ENCODE measurements at regions not wholly inside any gene's neighbourhood (a gene's known extent, or its start where the extent isn't known, plus 50 kb on each side); places are given as distances from the start of the nearest gene placed in this dataset.

DNA sequence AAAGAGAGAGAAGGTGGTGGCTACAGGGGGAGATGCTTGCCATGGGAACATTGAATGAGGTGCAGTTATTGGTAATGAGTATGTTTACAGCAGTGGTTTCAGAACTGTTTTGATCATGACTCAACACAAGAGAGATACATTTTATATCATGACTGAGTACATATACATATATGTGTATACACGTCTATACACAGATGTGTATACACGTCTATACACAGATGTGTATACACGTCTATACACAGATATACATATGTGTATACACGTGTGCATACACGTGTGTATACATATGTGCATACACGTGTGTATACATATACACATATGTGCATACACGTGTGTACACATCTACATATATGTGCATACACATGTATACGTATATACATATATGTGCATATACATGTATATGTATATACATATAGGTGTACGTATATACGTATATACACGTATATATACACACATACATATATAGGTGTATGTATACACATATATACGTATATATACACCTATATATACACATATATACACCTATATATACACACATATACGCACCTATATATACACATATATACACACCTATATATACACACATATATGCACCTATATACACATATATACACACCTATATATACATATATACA lies 518.5 kb downstream of the TSN start:
- no CpG with 5 or more reads among the region's 13 CpGs for WGBS (ENCODE audit: insufficient coverage)
- no peak overlapping the region for H3K4me3 ChIP-seq (replicated peaks in 1 of 3; ENCODE audit: low read depth in 2 of 3, low read length in 3 of 3)
- H3K9me3 ChIP-seq (replicated peaks in 1 of 2; ENCODE audit: control insufficient read depth in 1 of 2, insufficient read depth in 1 of 2, low read length in 2 of 2), result no peaks in the 10 kb centered on the region
- H3K79me2 ChIP-seq (ENCODE audit: insufficient read depth, low read length), result no peaks in the 10 kb centered on the region
- no peak overlapping the region for H2AFZ ChIP-seq (ENCODE audit: insufficient read depth, low read depth, low read length, poor library complexity, severe bottlenecking)
- no peaks in the 10 kb centered on the region for H4K20me1 ChIP-seq (ENCODE audit: insufficient read depth, low read length)
- no peak overlapping the region for H3K9ac ChIP-seq (ENCODE audit: insufficient read depth, low read length, poor library complexity, severe bottlenecking)
- peaks cover 0 to 1% (median 0%) of the 10 kb centered on the region in 3 donors for H3K27me3 Mint-ChIP-seq (ENCODE audit: low read depth in 3 of 3)
- H3K27ac Mint-ChIP-seq, result no peak overlapping the region
- H3K4me2 ChIP-seq (replicated peaks; ENCODE audit: extremely low read depth, low read length, poor library complexity, severe bottlenecking), result no peak overlapping the region
- no peaks in the 10 kb centered on the region for H3K27me3 ChIP-seq (ENCODE audit: control insufficient read depth in 2 of 2, insufficient read depth in 2 of 2, low read length in 2 of 2)
- no peaks in the 10 kb centered on the region for H3K4me1 ChIP-seq (ENCODE audit: control insufficient read depth in 1 of 2, insufficient read depth in 2 of 2, low read length in 2 of 2)
- no peaks in the 10 kb centered on the region for H3K36me3 Mint-ChIP-seq
- H3K27ac ChIP-seq (ENCODE audit: low read depth in 1 of 2, low read length in 2 of 2), result no peak overlapping the region
- intact Hi-C loops (cut with micrococcal nuclease), result no loop called here
- H3K9me3 Mint-ChIP-seq, result peaks cover 0 to 4% (median 2%) of the 10 kb centered on the region in 7 donors
- TF ChIP-seq, protein P1, sequence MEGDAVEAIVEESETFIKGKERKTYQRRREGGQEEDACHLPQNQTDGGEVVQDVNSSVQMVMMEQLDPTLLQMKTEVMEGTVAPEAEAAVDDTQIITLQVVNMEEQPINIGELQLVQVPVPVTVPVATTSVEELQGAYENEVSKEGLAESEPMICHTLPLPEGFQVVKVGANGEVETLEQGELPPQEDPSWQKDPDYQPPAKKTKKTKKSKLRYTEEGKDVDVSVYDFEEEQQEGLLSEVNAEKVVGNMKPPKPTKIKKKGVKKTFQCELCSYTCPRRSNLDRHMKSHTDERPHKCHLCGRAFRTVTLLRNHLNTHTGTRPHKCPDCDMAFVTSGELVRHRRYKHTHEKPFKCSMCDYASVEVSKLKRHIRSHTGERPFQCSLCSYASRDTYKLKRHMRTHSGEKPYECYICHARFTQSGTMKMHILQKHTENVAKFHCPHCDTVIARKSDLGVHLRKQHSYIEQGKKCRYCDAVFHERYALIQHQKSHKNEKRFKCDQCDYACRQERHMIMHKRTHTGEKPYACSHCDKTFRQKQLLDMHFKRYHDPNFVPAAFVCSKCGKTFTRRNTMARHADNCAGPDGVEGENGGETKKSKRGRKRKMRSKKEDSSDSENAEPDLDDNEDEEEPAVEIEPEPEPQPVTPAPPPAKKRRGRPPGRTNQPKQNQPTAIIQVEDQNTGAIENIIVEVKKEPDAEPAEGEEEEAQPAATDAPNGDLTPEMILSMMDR (IDR thresholded peaks at IDR 0.05), result no peak
- peaks cover 6% of the 10 kb centered on the region for H3K4me1 Mint-ChIP-seq
- H3K36me3 ChIP-seq (replicated peaks in 1 of 2; ENCODE audit: control insufficient read depth in 1 of 2, insufficient read depth in 2 of 2, low read length in 2 of 2), result no peaks in the 10 kb centered on the region
- DNase-seq, result peak in 1 of 3 donors; percentile 14
- H3K4me3 Mint-ChIP-seq, result no peak overlapping the region

DNA sequence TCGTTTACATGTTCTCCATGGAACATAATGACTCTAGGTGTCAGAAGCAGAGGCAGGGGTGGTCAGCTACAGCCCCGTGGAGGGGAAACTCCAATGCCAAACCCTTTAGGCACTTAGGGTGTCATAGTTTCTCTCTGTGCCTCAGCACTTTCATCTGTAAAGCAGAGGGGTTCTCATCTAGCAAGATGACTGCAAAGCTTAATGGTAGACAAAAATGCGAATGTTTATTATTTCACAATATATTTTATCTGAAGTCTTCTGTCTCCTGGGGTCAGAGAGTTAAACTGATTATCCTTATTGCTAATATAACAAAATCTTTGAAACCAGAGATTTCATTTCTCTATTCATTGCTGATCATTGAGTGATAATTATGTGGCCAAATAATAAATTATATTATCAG lies 522.5 kb downstream of the TSN start:
- no peaks in the 10 kb centered on the region for H3K36me3 Mint-ChIP-seq

More for the DNA sequence above, 522.5 kb downstream of the TSN start:
- Histone ChIP-seq H3K36me3 (replicated peaks in 1 of 2; ENCODE audit: control insufficient read depth in 1 of 2, insufficient read depth in 2 of 2, low read length in 2 of 2) (no peaks in the 10 kb centered on the region), H4K20me1 (ENCODE audit: insufficient read depth, low read length) (no peaks in the 10 kb centered on the region), H2AFZ (ENCODE audit: insufficient read depth, low read depth, low read length, poor library complexity, severe bottlenecking) (no peak overlapping the region), H3K27me3 (ENCODE audit: control insufficient read depth in 2 of 2, insufficient read depth in 2 of 2, low read length in 2 of 2) (no peaks in the 10 kb centered on the region), H3K4me1 (ENCODE audit: control insufficient read depth in 1 of 2, insufficient read depth in 2 of 2, low read length in 2 of 2) (no peaks in the 10 kb centered on the region), H3K27ac (ENCODE audit: low read depth in 1 of 2, low read length in 2 of 2) (no peak overlapping the region), H3K9me3 (replicated peaks in 1 of 2; ENCODE audit: control insufficient read depth in 1 of 2, insufficient read depth in 1 of 2, low read length in 2 of 2) (no peaks in the 10 kb centered on the region), H3K4me3 (replicated peaks in 1 of 3; ENCODE audit: low read depth in 2 of 3, low read length in 3 of 3) (no peak overlapping the region), H3K79me2 (ENCODE audit: insufficient read depth, low read length) (no peaks in the 10 kb centered on the region), H3K4me2 (replicated peaks; ENCODE audit: extremely low read depth, low read length, poor library complexity, severe bottlenecking) (no peak overlapping the region), H3K9ac (ENCODE audit: insufficient read depth, low read length, poor library complexity, severe bottlenecking) (no peak overlapping the region)
- no peak for DNase-seq
- intact Hi-C loops (cut with micrococcal nuclease), result no loop called here
- Mint-ChIP-seq H3K4me3 (no peak overlapping the region), H3K9me3 (peaks cover 0 to 4% (median 2%) of the 10 kb centered on the region in 7 donors), H3K4me1 (no peaks in the 10 kb centered on the region), H3K27ac (no peak overlapping the region), H3K27me3 (ENCODE audit: low read depth in 3 of 3) (peaks cover 0 to 1% (median 0%) of the 10 kb centered on the region in 3 donors)
- TF ChIP-seq, protein P1 (IDR thresholded peaks at IDR 0.05), result no peak
- no CpG with 5 or more reads among the region's 3 CpGs for WGBS (ENCODE audit: insufficient coverage)
